H1 (cell line): ENCODE measurements at regions not wholly inside any gene's neighbourhood (a gene's known extent, or its start where the extent isn't known, plus 50 kb on each side); places are given as distances from the start of the nearest gene placed in this dataset.

Source experiments
- CEBPB ChIP-seq: IDR thresholded peaks from 2 replicates; pipeline ENCODE4 v1.6.1; 2012; ENCODE audit warnings: low read depth, low read length
- CREB1 ChIP-seq: IDR thresholded peaks from 2 replicates; pipeline ENCODE4 v1.6.1; 2012; ENCODE audit warnings: inconsistent platforms
- PHF8 ChIP-seq: fragments of 200-600 bp; sonication (generic); conservative IDR thresholded peaks from 2 replicates; pipeline ENCODE4 v1.7.1; 2012; ENCODE audit warnings: low read depth, mild to moderate bottlenecking, inconsistent platforms, low read length, moderate library complexity
- POLR2A ChIP-seq, 2 experiments: IDR thresholded peaks; 1 replicate in 1 of 2; 2 replicates in 1 of 2; pipeline ENCODE4 v1.6.1; 2011; ENCODE audit warnings: low read depth in 2 of 2, low read length in 2 of 2, mild to moderate bottlenecking in 2 of 2; ENCODE audit errors: control extremely low read depth in 1 of 2
- SIX5 ChIP-seq: IDR thresholded peaks from 2 replicates; pipeline ENCODE4 v1.6.1; 2011; ENCODE audit warnings: mild to moderate bottlenecking, low read depth, low read length
- TF ChIP-seq, protein P1 (sequence below), 3 experiments: IDR thresholded peaks; 1 replicate in 2 of 3; 2 replicates in 1 of 3; pipeline versions ENCODE4 v1.5.1 to v1.6.1; 2011; ENCODE audit warnings: low read length in 3 of 3, mild to moderate bottlenecking in 3 of 3, inconsistent platforms in 2 of 3, low read depth in 1 of 3, moderate library complexity in 1 of 3; ENCODE audit not compliant: insufficient read depth in 1 of 3; ENCODE audit errors: control extremely low read depth in 1 of 3

DNA sequence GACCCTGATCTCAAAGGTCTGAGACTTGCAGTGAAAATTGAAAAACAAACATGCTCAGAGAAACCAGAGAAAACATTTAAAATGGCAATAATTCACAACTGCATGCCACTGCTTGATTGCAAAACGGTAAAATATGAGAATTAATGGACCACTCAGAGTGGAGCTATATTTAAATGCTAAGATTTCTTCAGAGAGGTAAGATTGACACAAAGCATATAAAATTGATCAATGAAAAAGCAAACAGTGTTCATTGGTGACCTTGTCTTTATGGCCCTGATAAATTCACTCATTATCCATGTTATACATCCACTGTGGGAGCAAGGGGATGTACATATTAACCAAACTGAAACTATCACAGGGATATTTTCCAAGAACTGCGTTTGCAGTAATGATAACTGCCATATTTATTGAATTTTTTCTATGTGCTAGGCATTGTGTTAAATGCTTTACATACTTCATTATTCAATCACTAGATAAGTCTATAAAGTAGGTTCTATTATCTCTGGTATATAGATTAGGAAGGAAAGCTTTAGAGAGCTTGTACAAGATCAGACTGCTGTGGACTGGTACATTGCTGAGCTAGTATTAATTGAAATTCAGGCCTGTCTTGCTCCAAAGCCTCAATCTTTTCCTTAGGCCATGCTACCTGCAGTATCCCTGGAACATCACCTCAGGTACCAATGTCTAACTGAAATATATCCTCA lies 113.9 kb upstream of the LMO3 start:
- TF ChIP-seq POLR2A (IDR thresholded peaks at IDR 0.05; ENCODE audit: control extremely low read depth in 1 of 2, low read depth in 2 of 2, low read length in 2 of 2) (no peak), PHF8 (no peak), CEBPB (no peak), CREB1 (no peak), SIX5 (no peak)
- TF ChIP-seq, protein P1, sequence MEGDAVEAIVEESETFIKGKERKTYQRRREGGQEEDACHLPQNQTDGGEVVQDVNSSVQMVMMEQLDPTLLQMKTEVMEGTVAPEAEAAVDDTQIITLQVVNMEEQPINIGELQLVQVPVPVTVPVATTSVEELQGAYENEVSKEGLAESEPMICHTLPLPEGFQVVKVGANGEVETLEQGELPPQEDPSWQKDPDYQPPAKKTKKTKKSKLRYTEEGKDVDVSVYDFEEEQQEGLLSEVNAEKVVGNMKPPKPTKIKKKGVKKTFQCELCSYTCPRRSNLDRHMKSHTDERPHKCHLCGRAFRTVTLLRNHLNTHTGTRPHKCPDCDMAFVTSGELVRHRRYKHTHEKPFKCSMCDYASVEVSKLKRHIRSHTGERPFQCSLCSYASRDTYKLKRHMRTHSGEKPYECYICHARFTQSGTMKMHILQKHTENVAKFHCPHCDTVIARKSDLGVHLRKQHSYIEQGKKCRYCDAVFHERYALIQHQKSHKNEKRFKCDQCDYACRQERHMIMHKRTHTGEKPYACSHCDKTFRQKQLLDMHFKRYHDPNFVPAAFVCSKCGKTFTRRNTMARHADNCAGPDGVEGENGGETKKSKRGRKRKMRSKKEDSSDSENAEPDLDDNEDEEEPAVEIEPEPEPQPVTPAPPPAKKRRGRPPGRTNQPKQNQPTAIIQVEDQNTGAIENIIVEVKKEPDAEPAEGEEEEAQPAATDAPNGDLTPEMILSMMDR (IDR thresholded peaks at IDR 0.05; ENCODE audit: control extremely low read depth in 1 of 3, insufficient read depth in 1 of 3, low read depth in 1 of 3, low read length in 3 of 3): no peak
